ENCODE measurements at regions not wholly inside any gene's neighbourhood (a gene's known extent, or its start where the extent isn't known, plus 50 kb on each side); places are given as distances from the start of the nearest gene placed in this dataset.

- TF ChIP-seq CTCF (IDR thresholded peaks at IDR 0.05), result no peak
- Histone ChIP-seq H3K27ac (no peak overlapping the region), H3K9me3 (no peaks in the 10 kb centered on the region), H3K36me3 (no peaks in the 10 kb centered on the region), H3K27me3 (peaks cover 0 to 29% of the 10 kb centered on the region in 2 donors), H3K4me3 (no peak overlapping the region), H3K4me1 (no peaks in the 10 kb centered on the region)
- intact Hi-C loops (cut with DNase I; ENCODE audit: low total_unique reads), result no loop called here
- no peak for DNase-seq
These were observed 52.3 kb upstream of the KLHL25 start for GRCh38 chr15:85847031-85847430.

- TF ChIP-seq CTCF (IDR thresholded peaks at IDR 0.05), result no peak
- no peaks in the 10 kb centered on the region for H3K36me3 ChIP-seq
- H3K9me3 ChIP-seq, result no peaks in the 10 kb centered on the region
- intact Hi-C loops (cut with DNase I; ENCODE audit: low total_unique reads), result no loop called here
- H3K4me3 ChIP-seq, result no peak overlapping the region
- no peak overlapping the region for H3K27ac ChIP-seq
- no peak for DNase-seq
- no peaks in the 10 kb centered on the region for H3K4me1 ChIP-seq
- H3K27me3 ChIP-seq, result peaks cover 0 to 22% of the 10 kb centered on the region in 2 donors
These were observed 55.2 kb upstream of the KLHL25 start for GRCh38 chr15:85849946-85850345.

DNA sequence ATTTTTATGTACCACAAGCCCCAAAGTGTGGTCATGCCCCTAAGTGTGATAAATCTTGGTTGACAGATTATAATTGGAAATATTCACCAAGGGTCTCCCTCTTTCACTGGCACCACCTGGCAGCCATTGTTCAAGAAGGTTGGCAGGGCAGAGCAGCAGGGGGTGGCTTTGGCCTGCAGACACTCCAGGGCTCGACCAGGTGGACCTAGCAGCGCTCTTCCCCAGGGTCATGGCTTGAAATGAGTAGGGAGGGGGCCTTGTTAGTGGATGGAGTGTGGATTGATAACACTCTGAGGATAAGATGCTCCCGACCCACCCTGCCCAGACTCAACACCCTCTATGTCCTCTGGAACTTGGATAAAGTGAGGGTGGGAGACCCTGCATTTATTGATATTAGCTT lies 58.2 kb upstream of the KLHL25 start:
- Histone ChIP-seq H3K4me3 (no peak overlapping the region), H3K27me3 (peaks cover 0 to 34% of the 10 kb centered on the region in 2 donors), H3K4me1 (no peaks in the 10 kb centered on the region), H3K27ac (no peak overlapping the region), H3K36me3 (no peaks in the 10 kb centered on the region), H3K9me3 (no peaks in the 10 kb centered on the region)
- intact Hi-C loops (cut with DNase I; ENCODE audit: low total_unique reads), result no loop called here
- no peak for DNase-seq
- TF ChIP-seq CTCF (IDR thresholded peaks at IDR 0.05), result no peak

DNA sequence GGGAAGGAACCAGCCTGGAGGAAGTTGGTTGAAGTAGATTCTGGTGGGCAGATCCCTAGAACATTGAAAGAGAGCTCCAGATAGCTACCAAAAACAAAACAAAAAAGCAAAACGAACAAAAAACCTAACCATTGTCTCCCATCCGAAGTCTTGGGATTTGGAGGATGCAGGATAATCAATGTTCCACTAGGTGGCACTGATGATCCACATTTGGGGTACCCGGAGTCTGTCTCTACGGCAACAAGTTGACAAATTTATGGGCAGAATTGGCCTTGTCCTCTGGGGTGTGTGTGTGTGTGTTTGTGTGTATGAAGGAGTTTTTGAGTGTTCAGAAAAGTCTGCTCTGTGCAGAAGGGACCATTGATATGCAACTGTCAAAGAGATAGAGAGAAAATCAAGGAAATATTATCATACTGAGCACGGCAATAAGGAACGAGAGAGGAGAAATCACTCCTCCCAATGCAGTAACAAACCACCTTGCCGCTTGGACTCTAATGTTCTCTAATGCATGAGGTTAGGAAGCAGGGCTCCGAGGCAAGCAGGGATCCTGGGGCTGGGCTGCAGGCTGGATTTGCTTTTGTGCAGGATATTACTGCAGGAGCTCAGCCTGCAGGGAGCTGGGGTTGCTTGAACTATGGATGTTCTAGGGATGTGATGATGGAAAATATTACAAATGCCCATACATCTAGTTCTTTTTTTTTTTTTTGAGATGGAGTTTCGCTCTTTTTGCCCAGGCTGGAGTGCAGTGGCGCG lies 59.8 kb upstream of the KLHL25 start:
- intact Hi-C loops (cut with DNase I; ENCODE audit: low total_unique reads), result no loop called here
- H3K4me1 ChIP-seq, result peaks cover 0 to 7% (median 0%) of the 10 kb centered on the region in 4 donors
- no peaks in the 10 kb centered on the region for H3K9me3 ChIP-seq
- no peak overlapping the region for H3K27ac ChIP-seq
- H3K4me3 ChIP-seq, result no peak overlapping the region
- TF ChIP-seq CTCF (IDR thresholded peaks at IDR 0.05), result peak; percentile 70 to 82
- peaks cover 0 to 36% of the 10 kb centered on the region in 2 donors for H3K27me3 ChIP-seq
- no peaks in the 10 kb centered on the region for H3K36me3 ChIP-seq
- DNase-seq, result no peak

- Histone ChIP-seq H3K4me1 (peaks cover 0 to 7% (median 0%) of the 10 kb centered on the region in 4 donors), H3K27ac (no peak overlapping the region), H3K27me3 (peaks cover 0 to 24% of the 10 kb centered on the region in 2 donors), H3K4me3 (no peak overlapping the region), H3K9me3 (no peaks in the 10 kb centered on the region), H3K36me3 (no peaks in the 10 kb centered on the region)
- TF ChIP-seq CTCF (IDR thresholded peaks at IDR 0.05), result peak; percentile 54 to 67
- intact Hi-C loops (cut with DNase I; ENCODE audit: low total_unique reads), result no loop called here
- DNase-seq, result no peak
These were observed 64.1 kb upstream of the KLHL25 start for GRCh38 chr15:85858586-85859375.
